ENCODE measurements at regions not wholly inside any gene's neighbourhood (a gene's known extent, or its start where the extent isn't known, plus 50 kb on each side); places are given as distances from the start of the nearest gene placed in this dataset.

- POLR2A ChIA-PET = no interaction called here
- H3K4me2 ChIP-seq = no peak overlapping the region
- H3K9me3 ChIP-seq = no peaks in the 10 kb centered on the region
- H3F3A ChIP-seq (replicated peaks; ENCODE audit: insufficient read depth) = no peaks in the 10 kb centered on the region
- H2AFZ ChIP-seq (ENCODE audit: low read depth) = no peak overlapping the region
- DNase-seq = no peak
- H3K9me2 ChIP-seq = no peaks in the 10 kb centered on the region
- H3K4me1 ChIP-seq (ENCODE audit: control insufficient read depth in 1 of 2, insufficient read depth in 2 of 2, low read depth in 1 of 2, low read length in 1 of 2) = no peaks in the 10 kb centered on the region
- TF ChIP-seq RXRA (IDR thresholded peaks at IDR 0.05; ENCODE audit: borderline replicate concordance, low read depth) = no peak
- no peak for TF ChIP-seq CTCF (IDR thresholded peaks at IDR 0.05)
- TF ChIP-seq MEF2A (IDR thresholded peaks at IDR 0.05; ENCODE audit: borderline replicate concordance, low read depth) = no peak
- TF ChIP-seq RAD21 (IDR thresholded peaks at IDR 0.05; ENCODE audit: low read length) = no peak
- TF ChIP-seq ZBTB33 (IDR thresholded peaks at IDR 0.05; ENCODE audit: borderline replicate concordance, low read depth) = no peak
- TF ChIP-seq GABPA (IDR thresholded peaks at IDR 0.05; ENCODE audit: low read depth) = no peak
- no peak for TF ChIP-seq FOXJ3 (CRISPR knock-in tag; IDR thresholded peaks at IDR 0.05)
- TF ChIP-seq CHD2 (IDR thresholded peaks at IDR 0.05; ENCODE audit: low read length, partially characterized antibody) = no peak
- TF ChIP-seq, protein P1, sequence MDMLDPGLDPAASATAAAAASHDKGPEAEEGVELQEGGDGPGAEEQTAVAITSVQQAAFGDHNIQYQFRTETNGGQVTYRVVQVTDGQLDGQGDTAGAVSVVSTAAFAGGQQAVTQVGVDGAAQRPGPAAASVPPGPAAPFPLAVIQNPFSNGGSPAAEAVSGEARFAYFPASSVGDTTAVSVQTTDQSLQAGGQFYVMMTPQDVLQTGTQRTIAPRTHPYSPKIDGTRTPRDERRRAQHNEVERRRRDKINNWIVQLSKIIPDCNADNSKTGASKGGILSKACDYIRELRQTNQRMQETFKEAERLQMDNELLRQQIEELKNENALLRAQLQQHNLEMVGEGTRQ (IDR thresholded peaks at IDR 0.05; ENCODE audit: borderline replicate concordance, low read depth, low read length) = no peak
- no peak for TF ChIP-seq MXI1 (IDR thresholded peaks at IDR 0.05; ENCODE audit: low read depth, low read length)
- no peak for TF ChIP-seq FOSL2 (IDR thresholded peaks at IDR 0.05; ENCODE audit: borderline replicate concordance, low read depth)
- no peak for TF ChIP-seq USF1 (IDR thresholded peaks at IDR 0.05; ENCODE audit: borderline replicate concordance, low read depth)
- no peak for TF ChIP-seq TAF1 (IDR thresholded peaks at IDR 0.05; ENCODE audit: borderline replicate concordance, low read depth, low read length)
- TF ChIP-seq POLR2AphosphoS5 (IDR thresholded peaks at IDR 0.05; ENCODE audit: low read depth, low read length) = no peak
- no peak for TF ChIP-seq SIN3A (IDR thresholded peaks at IDR 0.05; ENCODE audit: borderline replicate concordance, low read depth, low read length)
- H3K9ac ChIP-seq = no peak overlapping the region
- no peaks in the 10 kb centered on the region for H3K79me2 ChIP-seq (ENCODE audit: insufficient read depth)
- WGBS (ENCODE audit: low lambda C conversion rate) = 1% methylated on average over 3 of the region's 3 CpGs
- no peaks in the 10 kb centered on the region for H3K36me3 ChIP-seq (replicated peaks in 1 of 2; ENCODE audit: control insufficient read depth in 1 of 2, insufficient read depth in 2 of 2, low read length in 1 of 2)
- H3K27ac ChIP-seq (ENCODE audit: low read depth in 2 of 2, low read length in 1 of 2) = no peak overlapping the region
- H4K20me1 ChIP-seq (ENCODE audit: insufficient read depth) = no peaks in the 10 kb centered on the region
- H3K4me3 ChIP-seq (ENCODE audit: low read depth in 2 of 2, low read length in 1 of 2) = no peak overlapping the region
- CTCF ChIA-PET = no interaction called here
- H3K27me3 ChIP-seq (ENCODE audit: insufficient read depth) = peaks cover 16% of the 10 kb centered on the region; the same call in 1 of the 2 replicates
Observed at GRCh38 chr4:148883891-148884290, 441.7 kb upstream of the NR3C2 start.

Measured in SK-N-SH (cell line).